ENCODE measurements at regions not wholly inside any gene's neighbourhood (a gene's known extent, or its start where the extent isn't known, plus 50 kb on each side); places are given as distances from the start of the nearest gene placed in this dataset.

DNA sequence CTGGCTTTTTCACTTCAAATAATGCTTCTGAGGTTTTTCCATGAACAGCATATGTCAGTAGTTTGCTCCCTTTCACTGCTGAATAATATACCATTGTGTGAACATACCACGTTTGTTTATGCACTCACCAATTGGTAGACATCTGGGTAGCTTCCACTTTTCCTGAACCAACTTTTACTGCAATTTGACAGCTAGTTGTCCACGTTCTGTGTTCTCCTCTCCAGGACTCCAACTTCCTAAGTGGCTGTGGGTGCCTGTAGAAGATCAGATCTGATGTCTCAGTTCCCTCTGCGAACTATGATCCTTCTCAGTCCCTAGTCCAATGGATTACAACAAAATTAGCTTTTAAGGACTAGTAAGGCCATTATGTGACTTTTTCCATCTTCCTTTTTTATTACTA, 64.7 kb upstream of the PTCHD1 start (continued):
- TF ChIP-seq EP300 (IDR thresholded peaks at IDR 0.05; ENCODE audit: borderline replicate concordance in 1 of 2, low read depth in 1 of 2, low read length in 1 of 2), result no peak
- no peak for TF ChIP-seq JUND (IDR thresholded peaks at IDR 0.05)
- TF ChIP-seq RFX5 (IDR thresholded peaks at IDR 0.05; ENCODE audit: low read length), result no peak

DNA sequence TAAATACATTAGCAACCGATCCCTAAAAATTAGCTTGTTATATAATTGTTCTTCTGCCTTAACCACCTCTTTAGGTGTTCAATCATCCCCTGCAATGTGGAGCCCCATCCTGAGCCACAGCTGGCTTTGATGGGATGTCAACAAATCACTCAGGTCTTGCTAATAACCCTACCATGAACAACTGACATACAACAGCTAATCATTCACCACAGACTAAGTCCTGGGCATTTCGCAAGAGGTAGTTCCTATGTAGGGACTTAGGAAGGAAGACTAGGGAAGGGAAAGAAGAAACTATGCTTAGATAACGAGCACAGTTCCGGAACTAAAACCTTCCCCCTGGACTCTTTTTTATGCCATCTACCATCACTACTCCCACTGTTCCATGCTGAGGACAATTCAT, 63.6 kb upstream of the PTCHD1 start:
- Histone ChIP-seq H3K27me3 (ENCODE audit: insufficient read depth) (no peaks in the 10 kb centered on the region), H3K9me2 (no peaks in the 10 kb centered on the region), H3K79me2 (ENCODE audit: insufficient read depth) (no peaks in the 10 kb centered on the region), H3K9ac (no peak overlapping the region), H3F3A (replicated peaks; ENCODE audit: insufficient read depth) (no peaks in the 10 kb centered on the region), H3K4me2 (no peak overlapping the region), H4K20me1 (ENCODE audit: insufficient read depth) (no peaks in the 10 kb centered on the region), H2AFZ (ENCODE audit: low read depth) (no peak overlapping the region), H3K4me3 (ENCODE audit: low read depth in 2 of 2, low read length in 1 of 2) (no peak overlapping the region), H3K9me3 (no peaks in the 10 kb centered on the region), H3K4me1 (ENCODE audit: control insufficient read depth in 1 of 2, insufficient read depth in 2 of 2, low read depth in 1 of 2, low read length in 1 of 2) (no peaks in the 10 kb centered on the region), H3K27ac (ENCODE audit: low read depth in 2 of 2, low read length in 1 of 2) (no peak overlapping the region), H3K36me3 (replicated peaks in 1 of 2; ENCODE audit: control insufficient read depth in 1 of 2, insufficient read depth in 2 of 2, low read length in 1 of 2) (no peaks in the 10 kb centered on the region)
- no peak for DNase-seq
- ChIA-PET CTCF (no interaction called here), POLR2A (no interaction called here)
- 21% methylated on average over 4 of the region's 4 CpGs for WGBS (ENCODE audit: low lambda C conversion rate)
- TF ChIP-seq USF2 (IDR thresholded peaks at IDR 0.05; ENCODE audit: borderline replicate concordance, low read depth, low read length) (no peak), SMC3 (IDR thresholded peaks at IDR 0.05; ENCODE audit: low read depth, low read length) (no peak), RFX5 (IDR thresholded peaks at IDR 0.05; ENCODE audit: low read length) (no peak), YY1 (IDR thresholded peaks at IDR 0.05; ENCODE audit: low read depth) (no peak)

GRCh38 chrX:23276475-23276874, 58.2 kb upstream of the PTCHD1 start:
- DNase-seq, result no peak
- H3K4me2 ChIP-seq, result no peak overlapping the region
- H3K9ac ChIP-seq, result no peak overlapping the region
- H3K4me1 ChIP-seq (ENCODE audit: control insufficient read depth in 1 of 2, insufficient read depth in 2 of 2, low read depth in 1 of 2, low read length in 1 of 2), result no peaks in the 10 kb centered on the region
- no peak overlapping the region for H3K4me3 ChIP-seq (ENCODE audit: low read depth in 2 of 2, low read length in 1 of 2)
- no peaks in the 10 kb centered on the region for H3K36me3 ChIP-seq (replicated peaks in 1 of 2; ENCODE audit: control insufficient read depth in 1 of 2, insufficient read depth in 2 of 2, low read length in 1 of 2)
- no peaks in the 10 kb centered on the region for H3K9me3 ChIP-seq
- CTCF ChIA-PET, result no interaction called here
- TF ChIP-seq SMC3 (IDR thresholded peaks at IDR 0.05; ENCODE audit: low read depth, low read length) (no peak), USF2 (IDR thresholded peaks at IDR 0.05; ENCODE audit: borderline replicate concordance, low read depth, low read length) (no peak), FOSL2 (IDR thresholded peaks at IDR 0.05; ENCODE audit: borderline replicate concordance, low read depth) (no peak), YY1 (IDR thresholded peaks at IDR 0.05; ENCODE audit: low read depth) (no peak), JUND (IDR thresholded peaks at IDR 0.05) (no peak), CHD2 (IDR thresholded peaks at IDR 0.05; ENCODE audit: low read length, partially characterized antibody) (no peak), SIN3A (IDR thresholded peaks at IDR 0.05; ENCODE audit: borderline replicate concordance, low read depth, low read length) (no peak), EP300 (IDR thresholded peaks at IDR 0.05; ENCODE audit: borderline replicate concordance in 1 of 2, low read depth in 1 of 2, low read length in 1 of 2) (no peak), MEF2A (IDR thresholded peaks at IDR 0.05; ENCODE audit: borderline replicate concordance, low read depth) (no peak), TAF1 (IDR thresholded peaks at IDR 0.05; ENCODE audit: borderline replicate concordance, low read depth, low read length) (no peak), REST (IDR thresholded peaks at IDR 0.05; ENCODE audit: low read depth, low read length) (no peak), RXRA (IDR thresholded peaks at IDR 0.05; ENCODE audit: borderline replicate concordance, low read depth) (no peak), MXI1 (IDR thresholded peaks at IDR 0.05; ENCODE audit: low read depth, low read length) (no peak), GABPA (IDR thresholded peaks at IDR 0.05; ENCODE audit: low read depth) (no peak)
- TF ChIP-seq, protein P1, sequence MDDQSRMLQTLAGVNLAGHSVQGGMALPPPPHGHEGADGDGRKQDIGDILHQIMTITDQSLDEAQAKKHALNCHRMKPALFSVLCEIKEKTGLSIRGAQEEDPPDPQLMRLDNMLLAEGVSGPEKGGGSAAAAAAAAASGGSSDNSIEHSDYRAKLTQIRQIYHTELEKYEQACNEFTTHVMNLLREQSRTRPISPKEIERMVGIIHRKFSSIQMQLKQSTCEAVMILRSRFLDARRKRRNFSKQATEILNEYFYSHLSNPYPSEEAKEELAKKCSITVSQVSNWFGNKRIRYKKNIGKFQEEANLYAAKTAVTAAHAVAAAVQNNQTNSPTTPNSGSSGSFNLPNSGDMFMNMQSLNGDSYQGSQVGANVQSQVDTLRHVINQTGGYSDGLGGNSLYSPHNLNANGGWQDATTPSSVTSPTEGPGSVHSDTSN (IDR thresholded peaks at IDR 0.05), result no peak
- TF ChIP-seq, protein P2, sequence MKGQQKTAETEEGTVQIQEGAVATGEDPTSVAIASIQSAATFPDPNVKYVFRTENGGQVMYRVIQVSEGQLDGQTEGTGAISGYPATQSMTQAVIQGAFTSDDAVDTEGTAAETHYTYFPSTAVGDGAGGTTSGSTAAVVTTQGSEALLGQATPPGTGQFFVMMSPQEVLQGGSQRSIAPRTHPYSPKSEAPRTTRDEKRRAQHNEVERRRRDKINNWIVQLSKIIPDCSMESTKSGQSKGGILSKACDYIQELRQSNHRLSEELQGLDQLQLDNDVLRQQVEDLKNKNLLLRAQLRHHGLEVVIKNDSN (IDR thresholded peaks at IDR 0.05; ENCODE audit: borderline replicate concordance, low read depth), result no peak
- H3K27me3 ChIP-seq (ENCODE audit: insufficient read depth), result no peaks in the 10 kb centered on the region
- POLR2A ChIA-PET, result no interaction called here
- 28% methylated on average over 9 of the region's 10 CpGs for WGBS (ENCODE audit: low lambda C conversion rate)
- H3K27ac ChIP-seq (ENCODE audit: low read depth in 2 of 2, low read length in 1 of 2), result no peak overlapping the region
- H3K79me2 ChIP-seq (ENCODE audit: insufficient read depth), result no peaks in the 10 kb centered on the region
- H3F3A ChIP-seq (replicated peaks; ENCODE audit: insufficient read depth), result no peaks in the 10 kb centered on the region
- no peaks in the 10 kb centered on the region for H4K20me1 ChIP-seq (ENCODE audit: insufficient read depth)
- H3K9me2 ChIP-seq, result no peaks in the 10 kb centered on the region
- H2AFZ ChIP-seq (ENCODE audit: low read depth), result no peak overlapping the region
